Ureter (tissue), 1 donor: ENCODE measurements at regions not wholly inside any gene's neighbourhood (a gene's known extent, or its start where the extent isn't known, plus 50 kb on each side); places are given as distances from the start of the nearest gene placed in this dataset.

Experiments used
- DNase-seq: peaks from one replicate; pipeline ENCODE4 v3.0.0-alpha.2; 2020; ENCODE audit warnings: low spot score
- donor health status: DM: yes; HTN: yes; CAD: no.

DNA sequence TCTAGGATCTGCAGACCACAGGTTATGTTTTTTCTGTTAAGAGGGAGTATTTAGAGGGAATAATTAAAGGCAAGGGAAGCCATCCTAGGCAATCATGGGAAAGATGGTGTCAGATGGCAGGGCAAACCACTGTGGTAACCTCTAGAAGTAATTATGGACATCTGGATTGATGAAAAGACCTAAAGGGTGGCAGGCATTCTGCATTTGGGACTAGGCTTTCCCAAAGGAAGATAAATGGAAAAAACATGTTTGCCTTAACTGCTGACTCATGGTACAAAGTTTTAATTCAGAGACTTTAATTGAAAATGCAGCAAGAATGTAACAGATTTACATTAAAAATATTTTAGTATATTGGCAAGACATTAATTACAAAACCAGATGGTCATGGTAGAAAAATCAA lies 88.1 kb downstream of the TMEM30B start:
- no peak for DNase-seq

DNA sequence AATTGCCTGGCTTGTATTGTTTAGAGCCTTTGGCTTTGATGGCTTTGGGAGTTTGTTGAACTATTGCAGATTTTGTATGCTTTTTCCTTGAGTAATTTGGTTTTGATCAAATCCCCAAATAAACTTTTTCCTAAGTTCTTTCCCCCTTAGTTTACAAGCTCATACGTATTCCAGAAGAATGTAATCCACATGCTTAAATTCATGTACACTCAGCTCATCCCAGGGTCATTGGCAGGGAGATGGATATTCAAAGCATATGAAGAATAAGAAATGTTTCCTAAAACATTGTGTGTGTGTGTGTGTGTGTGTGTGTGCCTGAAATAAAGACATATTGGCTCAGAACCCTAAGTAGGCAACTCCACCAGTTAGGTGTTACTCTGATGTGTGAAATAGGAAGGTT lies 89.4 kb downstream of the TMEM30B start:
- DNase-seq: no peak

DNA sequence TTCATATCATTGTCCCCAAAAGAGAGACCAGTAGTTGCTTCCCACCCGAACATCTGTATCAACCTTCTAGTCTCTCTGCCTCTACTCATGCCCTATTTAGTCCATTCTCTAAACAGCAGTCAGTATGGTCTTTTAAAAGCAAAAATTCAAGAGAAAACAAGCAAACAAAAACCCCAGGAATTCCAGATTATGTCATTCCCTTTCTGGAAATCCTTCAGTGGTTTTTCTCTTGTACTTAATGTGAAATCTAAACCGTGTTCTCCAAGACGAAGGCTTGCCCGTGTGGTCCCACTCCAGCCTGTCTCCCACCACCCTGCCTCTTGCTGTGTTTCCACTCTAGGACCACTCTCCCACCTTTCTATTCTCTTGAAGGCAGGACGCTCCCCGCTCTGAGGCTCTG lies 90.8 kb downstream of the TMEM30B start:
- no peak for DNase-seq

DNA sequence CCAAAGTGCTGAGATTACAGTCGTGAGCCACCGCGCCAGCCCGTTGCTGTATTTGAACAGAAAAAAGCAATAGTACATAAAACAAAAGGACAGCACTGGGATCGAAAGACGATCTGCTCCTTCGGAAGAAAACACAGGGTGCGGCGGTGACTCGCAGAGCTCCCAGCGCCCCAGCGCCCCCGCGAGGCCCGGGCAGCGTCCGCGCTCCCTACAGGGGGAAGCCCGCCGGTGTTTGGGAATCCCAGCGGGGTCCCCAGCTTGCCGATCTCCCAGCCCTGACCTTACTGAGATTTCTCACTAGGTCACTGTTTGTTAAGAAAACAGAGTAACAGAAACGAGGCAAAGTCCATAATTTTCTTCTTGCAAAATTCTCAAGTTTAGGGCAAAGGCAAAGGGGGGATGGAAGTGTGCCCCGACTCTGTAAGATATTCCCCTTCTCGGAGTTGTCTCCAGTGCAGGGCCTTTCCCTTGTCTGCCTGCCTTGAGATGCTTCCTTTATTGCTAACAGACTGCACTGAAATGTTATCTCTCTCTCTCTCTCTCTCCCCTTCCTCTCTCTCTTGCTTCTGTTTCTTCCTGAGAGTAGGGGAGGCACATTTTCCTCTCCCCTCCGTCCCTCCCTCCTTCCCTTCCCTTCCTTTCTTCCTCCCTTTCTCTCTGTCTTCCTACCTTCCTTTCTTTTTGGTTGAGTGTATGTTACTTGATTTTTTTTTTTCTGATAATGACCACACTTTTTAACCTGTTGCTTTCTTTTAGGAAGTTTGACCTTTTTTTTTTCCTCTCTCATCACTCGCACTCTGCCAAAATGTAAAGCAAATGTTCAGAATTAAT lies 91.9 kb downstream of the TMEM30B start:
- peak; percentile 62 for DNase-seq

DNA sequence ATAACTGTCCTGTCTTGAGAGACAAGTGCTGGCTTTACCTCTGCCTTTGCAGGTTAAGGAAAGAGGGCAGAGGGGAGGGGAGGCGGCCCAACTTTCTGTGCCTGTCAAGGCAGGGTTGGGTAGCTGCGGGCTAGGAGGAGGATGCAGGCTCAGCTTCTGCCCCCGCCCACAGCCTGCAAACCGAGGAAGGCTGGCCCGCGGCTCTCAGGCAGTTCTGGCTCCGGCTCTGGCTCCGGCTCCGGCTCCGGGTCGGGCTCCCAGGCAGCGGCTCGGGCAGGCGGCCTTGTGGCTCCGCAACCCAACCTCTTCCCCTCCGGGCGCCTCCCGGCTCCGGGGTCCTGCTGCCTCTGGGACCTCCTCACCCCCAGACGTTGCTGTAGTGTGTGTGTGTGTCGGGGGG lies 92.9 kb downstream of the TMEM30B start:
- peak; percentile 59 for DNase-seq

DNA sequence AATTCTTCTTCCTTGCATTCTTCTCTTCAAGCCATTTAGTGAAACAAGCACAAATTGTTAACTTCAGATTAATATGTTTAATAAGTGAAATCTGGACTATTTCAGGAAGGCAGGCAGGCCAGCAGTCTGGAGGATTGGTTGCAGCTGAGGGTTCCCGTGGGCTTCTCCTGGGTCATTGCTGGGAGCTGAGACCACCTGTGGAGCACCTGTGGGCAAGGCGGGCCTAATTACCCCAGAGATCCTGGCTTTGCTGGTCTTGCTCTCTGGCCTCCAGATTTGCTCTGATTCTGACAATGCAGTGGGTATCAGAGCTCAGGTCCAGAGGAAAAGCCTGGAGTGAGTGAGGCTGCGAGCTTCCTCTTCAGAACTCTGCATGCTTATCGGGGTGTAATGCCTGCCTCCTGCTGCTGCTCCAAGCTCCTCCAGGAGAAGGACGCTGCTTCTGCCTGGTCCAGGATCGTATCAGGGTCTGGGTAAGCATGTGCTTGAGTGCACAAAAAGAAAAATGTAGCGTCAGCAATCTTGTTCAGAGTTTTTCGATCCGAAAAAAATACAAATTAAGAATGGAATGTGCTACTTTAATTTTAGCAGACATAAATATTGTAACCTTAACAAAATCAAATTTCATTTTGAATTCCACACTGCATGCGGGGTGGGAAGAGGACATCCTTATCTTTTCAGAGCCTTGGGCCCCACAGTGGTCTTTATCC lies 93.8 kb downstream of the TMEM30B start:
- no peak for DNase-seq

DNA sequence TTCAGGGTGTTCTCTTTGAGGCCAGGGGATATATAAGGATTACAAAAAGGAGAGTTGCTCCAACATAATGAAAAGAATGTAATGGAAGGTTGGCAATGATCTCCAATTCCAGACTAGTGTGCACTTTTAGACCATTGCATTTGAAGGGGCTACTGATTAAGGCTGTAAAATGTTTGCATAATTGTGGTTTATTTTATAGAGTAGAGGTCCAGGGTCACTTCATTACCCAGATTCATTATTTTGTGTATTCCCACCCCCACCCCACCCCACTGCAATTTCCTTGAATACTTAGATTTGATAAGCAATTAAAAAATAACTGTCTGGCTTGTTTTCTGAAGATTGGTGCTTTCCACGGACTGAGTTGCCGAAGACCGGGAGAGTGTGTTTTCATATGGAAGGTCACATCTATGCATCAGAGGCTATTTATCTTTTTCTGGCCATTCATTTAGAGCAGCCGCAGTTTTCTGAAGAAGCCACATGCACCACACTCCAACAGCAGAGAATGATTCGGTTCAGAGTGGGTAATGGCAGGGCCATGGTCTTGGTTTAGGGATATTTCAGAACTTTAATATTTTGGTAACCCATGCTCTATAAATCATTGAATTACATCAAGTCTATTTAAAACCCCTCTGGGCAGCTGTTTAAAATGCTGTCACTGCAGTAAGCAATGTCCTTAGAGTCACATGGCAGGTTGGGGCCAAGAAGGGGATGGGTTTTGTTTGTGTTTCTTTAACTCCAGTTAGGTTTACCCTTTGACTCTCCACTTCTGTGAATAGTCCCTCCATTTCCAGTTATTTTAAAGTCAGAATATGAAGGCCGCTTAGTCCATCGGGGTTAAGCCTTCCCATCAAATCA lies 94.6 kb downstream of the TMEM30B start:
- DNase-seq: no peak

DNA sequence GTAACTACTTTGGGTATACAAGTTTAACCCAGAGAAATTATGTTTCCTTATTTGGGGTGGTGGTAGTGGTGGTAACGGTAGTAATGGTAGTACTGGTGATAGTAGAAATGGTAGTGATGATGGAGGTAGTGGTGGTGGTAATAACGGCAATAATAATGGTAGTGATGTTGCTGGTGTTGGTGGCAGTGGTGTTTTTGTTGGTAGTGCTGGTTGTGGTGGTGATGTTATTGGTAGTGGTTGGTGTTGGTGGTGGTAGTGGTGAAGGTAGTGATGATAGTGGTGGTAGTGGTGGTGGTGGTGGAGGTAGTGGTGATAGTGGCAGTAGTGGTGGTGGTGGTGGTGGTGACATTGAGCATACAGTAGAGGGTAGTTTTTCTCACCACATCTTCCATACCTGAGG lies 95.6 kb downstream of the TMEM30B start:
- DNase-seq: no peak

DNA sequence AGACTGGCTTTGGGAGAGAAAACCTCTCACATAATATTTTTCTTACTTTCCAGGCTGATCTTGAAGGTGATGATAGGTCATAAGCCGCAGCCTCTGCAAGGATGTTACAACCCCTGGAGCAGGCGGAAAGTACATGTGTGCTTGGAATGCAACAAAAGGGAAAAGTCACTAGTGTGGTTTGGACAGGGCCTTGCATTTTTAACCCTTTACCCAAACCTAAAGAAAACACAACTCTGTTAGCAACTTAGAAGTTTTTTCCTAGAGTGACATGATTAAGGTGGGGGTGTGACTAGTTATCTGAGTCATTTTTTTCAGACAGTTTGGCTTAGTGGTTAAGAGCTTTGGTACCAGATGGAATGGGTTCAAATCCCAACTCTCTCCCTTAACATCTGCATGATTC lies 97.0 kb downstream of the TMEM30B start:
- no peak for DNase-seq

DNA sequence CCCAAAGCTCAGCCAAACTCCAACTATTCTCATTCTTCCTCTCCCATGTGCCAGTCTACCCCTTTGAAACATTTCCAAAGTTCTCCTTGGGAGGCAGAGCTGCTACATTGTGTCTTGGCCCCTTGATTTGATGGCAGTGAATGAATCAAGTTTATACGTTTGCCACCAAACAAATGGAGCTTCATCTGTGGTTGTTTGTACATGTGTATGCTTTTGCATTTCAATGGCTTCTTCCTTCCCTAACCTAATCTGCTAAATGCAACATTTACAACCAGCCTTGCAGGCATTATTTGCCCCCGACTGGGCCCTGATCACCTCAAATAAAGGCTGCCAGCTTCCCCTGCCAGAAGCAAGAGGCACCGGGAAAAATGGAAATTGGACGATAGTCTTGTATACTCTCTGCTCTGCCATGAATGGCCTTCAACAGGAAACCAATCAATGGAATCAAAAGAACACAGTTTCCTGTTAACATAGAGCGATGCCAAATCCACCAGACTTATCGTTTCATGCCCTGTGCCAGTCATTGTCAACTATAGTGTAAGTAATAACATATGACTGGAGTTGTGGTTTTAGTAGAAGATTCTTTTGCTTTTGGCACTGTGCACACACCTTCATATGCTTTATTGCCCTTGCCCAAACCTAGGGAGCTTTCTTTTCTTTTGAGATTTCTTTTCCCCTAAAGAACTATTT lies 97.8 kb downstream of the TMEM30B start:
- no peak for DNase-seq

DNA sequence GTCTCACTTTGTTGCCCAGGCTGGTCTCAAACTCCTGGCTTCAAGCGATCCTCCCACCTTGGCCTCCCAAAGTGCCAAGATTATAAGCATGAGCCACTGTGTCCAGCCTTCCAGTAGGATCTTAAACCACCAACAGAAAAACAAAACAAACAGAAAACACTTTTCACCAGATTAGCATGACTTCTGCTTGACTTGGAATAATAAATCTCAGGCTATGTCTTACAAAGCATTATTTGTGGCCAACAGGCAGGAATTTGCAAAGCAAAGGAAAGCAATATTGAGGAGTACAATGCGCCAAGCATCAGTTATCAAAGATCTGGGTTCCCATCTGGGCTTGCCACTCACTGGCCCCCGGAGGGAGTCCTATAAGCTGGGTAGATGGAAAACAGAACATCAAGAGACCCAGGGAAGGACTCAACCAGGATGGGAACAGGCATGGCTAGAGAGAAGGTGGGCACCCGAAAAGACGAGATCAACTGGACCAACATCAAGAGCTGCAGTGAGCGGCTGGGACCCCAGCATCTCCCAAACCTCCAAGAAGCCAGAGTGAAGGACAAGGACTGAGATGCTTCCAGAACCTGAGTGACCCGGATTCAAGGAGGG lies 101.2 kb downstream of the TMEM30B start:
- DNase-seq: no peak

DNA sequence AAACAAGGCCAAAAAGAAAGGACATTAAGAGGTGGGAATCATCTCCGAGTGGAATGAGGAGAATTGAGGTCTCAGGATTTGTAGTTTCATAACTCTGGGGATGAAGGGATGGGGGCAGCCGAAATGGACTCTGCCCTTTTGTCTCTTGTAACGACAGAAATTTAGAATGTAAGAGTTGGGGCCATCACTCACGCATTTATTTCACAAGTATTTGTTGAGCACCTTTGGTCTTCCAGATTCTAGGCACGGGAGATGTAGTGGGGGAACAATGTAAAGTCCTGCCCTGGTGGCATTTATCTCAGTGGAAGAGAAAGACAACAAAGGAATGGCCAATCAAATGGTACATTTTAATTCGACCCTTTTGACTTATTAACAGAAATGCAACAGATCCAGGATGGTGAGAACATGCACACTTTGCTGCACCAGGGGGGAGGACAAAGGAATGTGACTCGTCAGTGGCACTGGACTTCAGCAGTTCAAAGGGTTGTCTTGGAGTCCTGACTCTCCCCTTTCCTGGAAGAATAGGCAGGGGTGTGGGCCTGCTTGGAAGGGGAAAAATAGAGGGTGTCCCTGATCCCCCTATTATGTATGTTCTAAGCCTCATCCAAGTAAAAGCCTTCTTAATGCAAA lies 102.0 kb downstream of the TMEM30B start:
- no peak for DNase-seq

DNA sequence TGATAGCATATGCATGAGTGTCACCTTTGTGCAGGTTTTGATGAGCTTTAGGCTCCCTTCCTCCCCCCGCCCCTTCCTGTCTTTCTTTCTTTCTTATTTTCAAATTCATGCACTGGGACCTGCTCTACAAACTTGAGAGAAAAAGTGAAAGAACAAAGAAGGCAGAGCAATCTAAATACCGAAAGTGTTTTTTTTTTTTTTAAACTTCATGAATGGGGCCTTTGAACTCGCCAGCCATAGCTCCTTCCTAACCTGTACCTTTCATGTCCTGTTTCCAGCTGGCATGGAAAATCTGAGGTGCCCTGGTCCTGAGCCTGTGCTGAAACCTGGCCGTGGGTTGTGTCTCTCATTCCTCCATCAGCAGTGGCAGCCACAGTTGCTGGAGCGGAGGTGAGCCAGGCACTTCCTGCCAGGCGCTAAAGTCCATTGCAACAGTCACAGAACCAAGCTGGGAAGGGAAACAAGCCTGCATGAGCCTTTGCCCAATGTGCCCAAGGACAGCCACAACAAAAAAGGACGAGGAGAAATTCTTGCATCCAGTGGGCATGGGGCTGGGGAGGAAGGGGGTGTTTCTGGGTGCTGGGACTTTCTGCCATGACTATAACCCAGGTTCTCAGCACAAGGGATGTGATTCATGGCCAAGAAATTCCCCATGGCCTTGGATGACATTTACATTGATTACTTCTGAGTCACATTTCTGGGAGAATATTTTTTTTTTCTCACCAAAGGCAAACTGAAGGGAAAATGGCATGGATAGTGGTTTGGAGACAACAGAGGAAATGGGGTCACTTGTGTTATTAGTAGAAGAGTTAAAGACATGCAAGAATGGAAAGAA lies 102.7 kb downstream of the TMEM30B start:
- DNase-seq: no peak

DNA sequence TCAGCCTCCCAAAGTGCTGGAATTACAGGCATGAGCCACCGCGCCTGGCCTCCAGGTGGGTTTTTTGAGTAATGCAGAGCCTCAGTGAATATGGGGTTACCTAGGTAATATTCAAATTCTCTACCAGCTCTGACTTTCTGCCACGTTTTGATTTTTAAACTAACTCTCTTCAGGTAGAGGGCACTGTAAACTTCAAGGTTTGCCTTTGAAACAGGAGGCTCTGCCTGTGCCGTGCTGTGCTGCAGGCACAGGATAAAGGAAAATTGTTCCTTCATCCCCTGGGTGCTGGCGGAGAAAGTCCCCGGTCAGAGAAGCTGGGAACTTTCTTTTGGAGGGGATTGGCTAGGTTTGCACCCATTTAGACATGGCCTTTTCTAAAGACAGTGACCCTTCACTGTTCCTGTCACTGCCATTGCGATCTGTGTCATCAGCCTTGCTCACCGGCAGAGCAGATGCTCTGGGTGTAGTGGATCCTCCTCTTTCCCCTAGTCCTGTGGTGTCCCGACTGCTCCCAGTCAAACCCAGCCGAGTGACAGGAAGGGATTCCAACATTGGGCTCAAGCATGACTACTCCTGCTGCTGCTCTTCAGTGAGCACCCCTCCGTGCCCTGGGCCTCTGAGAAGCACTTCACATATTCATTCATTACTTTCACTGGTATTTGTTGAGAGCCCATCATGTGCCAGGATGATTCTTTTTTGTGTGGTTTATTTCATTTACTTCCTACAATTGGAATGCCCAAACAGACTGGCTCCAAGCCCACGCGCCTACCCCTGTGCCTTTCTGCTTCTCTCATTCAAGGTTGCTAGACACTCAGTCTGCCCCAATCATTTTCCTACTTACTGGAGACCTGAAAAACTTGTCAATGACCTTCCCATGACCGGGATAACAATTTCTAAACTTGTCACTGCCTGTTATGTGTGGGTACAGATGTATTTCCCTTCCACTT lies 103.6 kb downstream of the TMEM30B start:
- peak; percentile 47 for DNase-seq

DNA sequence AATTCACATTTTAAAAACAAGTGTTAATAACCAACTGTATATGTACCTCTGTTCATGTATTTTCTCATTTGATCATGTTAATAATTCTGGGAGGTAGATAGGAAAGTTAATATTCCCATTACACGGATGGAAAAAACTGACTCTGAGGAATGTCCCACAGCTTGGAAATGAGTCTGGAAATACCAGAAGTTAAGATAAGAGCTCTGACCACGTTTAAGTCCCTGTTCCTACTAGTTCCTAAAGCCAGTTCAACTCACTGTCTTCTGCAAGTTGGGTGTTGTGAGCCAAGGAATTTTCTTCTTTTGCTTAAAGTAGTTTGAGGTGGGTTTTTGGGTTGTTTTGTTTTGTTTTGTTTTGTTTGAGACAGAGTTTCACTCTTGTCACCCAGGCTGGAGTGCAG lies 104.5 kb downstream of the TMEM30B start:
- DNase-seq: no peak

DNA sequence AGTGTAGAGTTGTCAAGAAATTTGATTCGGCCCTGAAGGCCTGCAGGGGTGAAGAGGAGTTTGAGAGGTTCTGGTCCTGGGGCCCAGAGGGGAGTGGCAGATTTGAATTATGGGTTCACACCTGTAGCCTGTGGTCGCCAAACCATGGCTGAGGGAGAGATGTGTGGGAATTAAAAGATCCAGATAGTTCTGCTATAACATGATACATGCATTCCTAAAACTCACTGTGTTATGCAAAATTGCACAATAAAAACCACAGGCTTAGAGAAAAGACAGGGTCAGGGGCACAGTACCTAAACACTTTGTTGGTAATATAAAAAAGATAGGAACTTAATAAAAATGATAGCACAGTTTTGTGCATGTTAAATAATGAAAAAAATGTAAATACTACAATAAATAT lies 106.2 kb downstream of the TMEM30B start:
- no peak for DNase-seq

DNA sequence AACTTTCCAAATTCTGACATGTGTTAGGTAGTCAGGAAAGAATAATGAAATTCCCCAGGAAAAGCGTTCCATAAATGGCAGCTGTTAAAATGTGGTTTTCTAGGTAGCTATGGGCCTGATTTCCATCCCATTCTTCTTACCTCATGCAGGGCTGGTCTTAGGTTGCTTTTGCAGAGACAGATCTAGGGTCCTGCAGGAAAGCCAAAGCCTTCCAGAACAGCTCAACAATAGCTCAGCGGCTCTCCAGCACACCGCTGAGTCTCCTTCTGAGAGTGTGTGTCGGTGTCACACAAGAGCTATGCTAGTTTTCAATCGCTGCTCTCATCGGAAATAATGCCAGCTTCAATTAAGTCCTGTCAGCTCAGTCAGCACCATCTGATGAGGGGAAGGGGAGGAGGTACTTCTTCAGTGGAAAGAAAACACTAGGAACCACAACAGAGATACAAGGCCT lies 106.7 kb downstream of the TMEM30B start:
- no peak for DNase-seq

DNA sequence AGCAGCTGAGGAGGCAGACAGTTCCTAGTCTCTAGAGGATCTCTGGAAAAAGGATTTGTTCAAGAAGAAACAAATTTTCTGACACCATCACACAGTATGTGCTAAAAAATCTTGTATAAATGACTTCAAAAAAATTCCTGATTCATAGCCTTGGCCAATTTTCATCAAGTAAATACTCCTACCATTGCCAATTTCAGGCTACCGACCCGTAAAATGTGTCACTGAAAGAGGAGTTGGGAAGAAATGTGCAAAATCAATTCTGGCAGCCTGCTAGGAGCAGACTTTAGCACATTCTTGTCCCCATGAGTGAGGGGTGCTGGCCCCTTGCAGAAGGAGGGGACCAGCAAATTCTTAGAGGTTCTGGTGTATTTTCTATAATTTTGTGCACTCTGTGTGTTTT lies 109.4 kb downstream of the TMEM30B start:
- DNase-seq: no peak

DNA sequence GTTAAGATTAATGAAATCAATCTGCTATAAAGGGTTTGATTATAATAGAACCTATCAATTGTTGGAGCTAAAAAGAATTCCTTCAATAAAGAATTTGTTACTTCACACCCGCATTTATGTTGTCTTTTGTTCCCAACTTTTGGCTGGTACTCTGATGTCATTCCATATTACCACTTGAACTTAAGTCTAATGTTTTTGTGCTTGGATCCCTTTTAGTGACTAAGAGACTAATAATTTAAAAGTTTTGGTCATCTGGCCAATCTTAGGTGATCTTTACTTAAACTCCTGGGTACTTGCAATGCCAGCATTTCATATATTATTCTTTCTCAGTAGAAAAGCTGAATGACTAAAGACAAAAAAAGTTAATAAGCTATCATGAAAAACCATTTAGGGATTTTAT lies 113.0 kb downstream of the TMEM30B start:
- no peak for DNase-seq
